Epithelial cell of proximal tubule (primary cell): ENCODE measurements at regions not wholly inside any gene's neighbourhood (a gene's known extent, or its start where the extent isn't known, plus 50 kb on each side); places are given as distances from the start of the nearest gene placed in this dataset.

Experiments used
- DNase-seq: peaks from one replicate; pipeline ENCODE4 v3.0.0-alpha.2; 2011; ENCODE audit warnings: low read depth
- H3K4me3 ChIP-seq: 2 replicates; pipeline ENCODE4 v1.5.1; 2011; ENCODE audit warnings: low read depth, mild to moderate bottlenecking, low read length
- CTCF ChIP-seq: conservative IDR thresholded peaks from 2 replicates; pipeline ENCODE4 v1.5.1; 2012; ENCODE audit warnings: low read depth, mild to moderate bottlenecking, low read length

GRCh38 chr4:176595257-176595656 lies 197.5 kb downstream of the VEGFC start:
- DNase-seq, result no peak
- no peak for TF ChIP-seq CTCF
- no peak overlapping the region for H3K4me3 ChIP-seq

GRCh38 chr4:176601124-176601523 lies 191.6 kb downstream of the VEGFC start:
- no peak overlapping the region for H3K4me3 ChIP-seq
- DNase-seq, result no peak
- TF ChIP-seq CTCF, result no peak

GRCh38 chr4:176607807-176608206 lies 184.9 kb downstream of the VEGFC start:
- no peak overlapping the region for H3K4me3 ChIP-seq
- no peak for DNase-seq
- TF ChIP-seq CTCF, result no peak

GRCh38 chr4:176608346-176608745 lies 184.4 kb downstream of the VEGFC start:
- no peak for DNase-seq
- no peak for TF ChIP-seq CTCF
- no peak overlapping the region for H3K4me3 ChIP-seq

- no peak overlapping the region for H3K4me3 ChIP-seq
- TF ChIP-seq CTCF, result no peak
- DNase-seq, result no peak
Observed at GRCh38 chr4:176610594-176610993, 182.1 kb downstream of the VEGFC start.

- no peak for TF ChIP-seq CTCF
- no peak overlapping the region for H3K4me3 ChIP-seq
- DNase-seq, result no peak
Observed at GRCh38 chr4:176611381-176611780, 181.3 kb downstream of the VEGFC start.

- H3K4me3 ChIP-seq, result no peak overlapping the region
- no peak for DNase-seq
- no peak for TF ChIP-seq CTCF
Observed at GRCh38 chr4:176611951-176612350, 180.8 kb downstream of the VEGFC start.
